ENCODE measurements at regions not wholly inside any gene's neighbourhood (a gene's known extent, or its start where the extent isn't known, plus 50 kb on each side); places are given as distances from the start of the nearest gene placed in this dataset.

DNA sequence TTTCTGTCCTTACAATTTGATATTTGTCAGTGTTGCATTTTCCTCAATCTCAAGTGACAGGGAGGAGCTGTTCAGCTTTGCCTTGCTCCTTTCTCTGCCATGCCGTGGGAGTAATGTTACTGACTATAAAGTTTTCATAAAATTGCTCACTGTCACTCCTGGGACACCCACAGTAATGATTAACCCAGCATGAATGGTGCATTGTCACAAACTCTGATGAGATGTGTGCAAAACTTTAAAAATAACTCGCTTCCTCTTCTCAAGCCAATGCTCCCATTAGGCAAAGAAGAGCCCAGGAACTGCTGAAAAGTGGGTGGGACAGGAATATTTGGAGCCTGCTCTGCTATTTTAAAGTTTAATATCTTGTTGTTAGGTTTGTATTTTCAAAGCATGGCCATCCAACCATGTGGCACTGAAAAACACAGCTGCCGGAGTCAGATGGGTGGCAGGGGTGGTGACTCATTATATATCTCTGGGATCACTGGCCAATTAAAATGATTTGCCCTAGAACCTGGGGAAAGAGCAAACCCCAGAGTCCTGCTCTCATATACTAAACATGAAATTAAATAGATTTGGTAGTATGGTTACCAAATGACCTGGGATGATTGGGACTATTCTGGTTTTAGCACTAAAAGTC, 260.1 kb downstream of the BTBD3 start:
- DNase-seq: no peak
- H3K36me3 Mint-ChIP-seq (ENCODE audit: low read depth): no peaks in the 10 kb centered on the region
- H3K27ac Mint-ChIP-seq: no peak overlapping the region
- H3K9me3 Mint-ChIP-seq: peaks cover 10% of the 10 kb centered on the region
- H3K4me3 Mint-ChIP-seq: no peak overlapping the region
- H3K27me3 Mint-ChIP-seq: no peaks in the 10 kb centered on the region
- no peaks in the 10 kb centered on the region for H3K4me1 Mint-ChIP-seq
- ChIA-PET POLR2A (no interaction called here), CTCF (no interaction called here)

GRCh38 chr20:12179692-12180091, 262.0 kb downstream of the BTBD3 start:
- no peaks in the 10 kb centered on the region for H3K27me3 Mint-ChIP-seq
- no peak for DNase-seq
- H3K4me1 Mint-ChIP-seq: no peaks in the 10 kb centered on the region
- POLR2A ChIA-PET: no interaction called here
- no peaks in the 10 kb centered on the region for H3K36me3 Mint-ChIP-seq (ENCODE audit: low read depth)
- peaks cover 4% of the 10 kb centered on the region for H3K9me3 Mint-ChIP-seq
- no peak overlapping the region for H3K27ac Mint-ChIP-seq
- no peak overlapping the region for H3K4me3 Mint-ChIP-seq
- CTCF ChIA-PET: no interaction called here

DNA sequence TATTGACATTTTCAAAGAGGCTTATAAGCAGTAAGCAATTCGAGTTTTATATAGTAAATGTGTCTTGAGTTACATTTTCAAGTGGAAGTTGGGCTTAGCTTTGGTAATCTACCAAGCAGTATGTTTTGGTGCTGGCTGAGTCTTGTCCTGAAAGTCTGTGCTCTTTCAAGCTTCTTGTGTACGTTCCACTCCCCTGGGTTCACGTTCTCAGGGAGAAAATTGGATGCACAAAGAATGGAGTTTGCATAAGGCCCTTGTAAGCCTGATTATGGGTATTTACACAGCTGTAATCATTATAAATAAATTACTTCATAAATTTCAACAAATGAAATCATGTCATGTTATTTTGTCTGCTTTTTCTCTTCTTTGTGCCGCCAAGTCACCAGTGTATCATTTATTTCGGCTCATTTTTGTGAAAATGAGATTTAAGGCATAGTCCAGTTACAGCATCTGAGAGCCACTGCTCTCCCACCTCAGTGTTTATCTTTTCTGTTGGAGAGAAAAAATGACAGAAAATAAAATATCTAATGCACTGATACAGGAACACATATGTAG, 262.5 kb downstream of the BTBD3 start:
- no peak for DNase-seq
- ChIA-PET CTCF (no interaction called here), POLR2A (no interaction called here)
- peaks cover 2% of the 10 kb centered on the region for H3K9me3 Mint-ChIP-seq
- no peaks in the 10 kb centered on the region for H3K27me3 Mint-ChIP-seq
- H3K4me1 Mint-ChIP-seq: no peaks in the 10 kb centered on the region
- H3K36me3 Mint-ChIP-seq (ENCODE audit: low read depth): no peaks in the 10 kb centered on the region
- no peak overlapping the region for H3K27ac Mint-ChIP-seq
- no peak overlapping the region for H3K4me3 Mint-ChIP-seq

DNA sequence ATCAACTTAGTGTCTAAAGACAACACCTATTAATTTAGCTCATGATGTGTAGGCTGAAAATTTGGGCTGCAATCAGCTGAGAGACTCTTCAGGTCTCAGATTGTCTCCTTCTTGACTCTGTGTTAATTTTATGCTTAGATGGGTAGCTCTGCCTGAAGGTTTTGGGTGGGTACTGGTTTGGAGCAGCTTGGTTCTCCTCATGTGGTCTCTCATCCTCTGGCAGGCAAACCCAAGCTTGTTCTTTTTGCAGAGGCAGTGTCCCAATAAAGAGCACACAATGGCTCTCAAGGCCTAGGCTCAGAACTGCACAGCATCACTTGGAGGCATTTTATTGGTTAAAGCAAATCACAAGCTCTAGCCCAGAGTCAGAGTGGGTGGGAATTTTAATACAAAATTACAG, 280.6 kb downstream of the BTBD3 start:
- H3K4me1 Mint-ChIP-seq: no peaks in the 10 kb centered on the region
- H3K4me3 Mint-ChIP-seq: no peak overlapping the region
- ChIA-PET POLR2A (no interaction called here), CTCF (no interaction called here)
- H3K27ac Mint-ChIP-seq: no peak overlapping the region
- H3K27me3 Mint-ChIP-seq: no peaks in the 10 kb centered on the region
- no peaks in the 10 kb centered on the region for H3K36me3 Mint-ChIP-seq (ENCODE audit: low read depth)
- peaks cover 13% of the 10 kb centered on the region for H3K9me3 Mint-ChIP-seq
- DNase-seq: no peak

DNA sequence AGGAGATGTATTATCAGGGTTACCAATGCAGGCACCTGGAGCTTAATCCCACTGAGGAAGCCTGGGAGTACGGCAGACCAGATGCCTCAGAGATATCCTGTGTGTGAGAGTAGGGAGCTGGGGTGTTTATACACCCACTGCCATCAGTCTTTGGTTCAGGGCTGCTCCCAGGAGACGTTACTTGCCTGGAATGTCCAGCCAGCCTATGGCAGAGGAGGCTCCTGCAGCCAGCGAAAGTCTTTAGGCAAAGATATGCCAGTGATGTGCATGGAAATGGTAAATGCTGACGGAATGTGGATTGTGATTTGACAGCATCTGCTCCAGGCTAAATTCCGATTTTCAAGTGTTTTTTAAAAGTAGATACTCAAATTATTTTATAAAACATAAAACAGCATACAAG, 282.0 kb downstream of the BTBD3 start:
- H3K27ac Mint-ChIP-seq: no peak overlapping the region
- H3K36me3 Mint-ChIP-seq (ENCODE audit: low read depth): no peaks in the 10 kb centered on the region
- no peak overlapping the region for H3K4me3 Mint-ChIP-seq
- ChIA-PET CTCF (no interaction called here), POLR2A (no interaction called here)
- no peaks in the 10 kb centered on the region for H3K27me3 Mint-ChIP-seq
- H3K4me1 Mint-ChIP-seq: no peaks in the 10 kb centered on the region
- peaks cover 10% of the 10 kb centered on the region for H3K9me3 Mint-ChIP-seq
- DNase-seq: no peak

GRCh38 chr20:12201289-12201991, 283.7 kb downstream of the BTBD3 start:
- peaks cover 5% of the 10 kb centered on the region for H3K9me3 Mint-ChIP-seq
- H3K4me1 Mint-ChIP-seq: no peaks in the 10 kb centered on the region
- H3K36me3 Mint-ChIP-seq (ENCODE audit: low read depth): no peaks in the 10 kb centered on the region
- H3K27me3 Mint-ChIP-seq: no peaks in the 10 kb centered on the region
- POLR2A ChIA-PET: no interaction called here
- no peak for DNase-seq
- no peak overlapping the region for H3K4me3 Mint-ChIP-seq
- H3K27ac Mint-ChIP-seq: no peak overlapping the region
- CTCF ChIA-PET: no interaction called here

DNA sequence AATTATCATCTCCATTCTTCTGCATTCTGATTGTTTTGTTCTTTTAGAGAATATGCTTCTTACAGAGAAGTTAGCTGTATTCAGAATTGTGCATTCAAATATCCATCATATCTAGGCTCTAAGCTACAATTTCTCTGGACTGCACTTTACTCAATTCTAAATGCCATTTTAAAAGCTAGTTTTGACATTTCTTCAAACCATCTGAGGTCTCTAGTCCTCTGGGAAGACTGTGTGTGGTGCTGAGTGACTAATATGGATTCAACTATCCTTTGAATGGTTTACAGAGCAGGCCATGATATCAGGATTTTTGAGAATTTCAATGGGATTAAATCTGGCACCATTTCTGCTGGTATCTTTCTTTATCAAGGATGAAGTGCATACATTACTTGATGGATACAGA, 285.7 kb downstream of the BTBD3 start:
- peaks cover 5% of the 10 kb centered on the region for H3K9me3 Mint-ChIP-seq
- no peaks in the 10 kb centered on the region for H3K4me1 Mint-ChIP-seq
- no peaks in the 10 kb centered on the region for H3K36me3 Mint-ChIP-seq (ENCODE audit: low read depth)
- DNase-seq: no peak
- H3K4me3 Mint-ChIP-seq: no peak overlapping the region
- no peaks in the 10 kb centered on the region for H3K27me3 Mint-ChIP-seq
- H3K27ac Mint-ChIP-seq: no peak overlapping the region
- CTCF ChIA-PET: no interaction called here
- POLR2A ChIA-PET: no interaction called here

GRCh38 chr20:12203981-12204380, 286.3 kb downstream of the BTBD3 start:
- H3K4me1 Mint-ChIP-seq: no peaks in the 10 kb centered on the region

DNA sequence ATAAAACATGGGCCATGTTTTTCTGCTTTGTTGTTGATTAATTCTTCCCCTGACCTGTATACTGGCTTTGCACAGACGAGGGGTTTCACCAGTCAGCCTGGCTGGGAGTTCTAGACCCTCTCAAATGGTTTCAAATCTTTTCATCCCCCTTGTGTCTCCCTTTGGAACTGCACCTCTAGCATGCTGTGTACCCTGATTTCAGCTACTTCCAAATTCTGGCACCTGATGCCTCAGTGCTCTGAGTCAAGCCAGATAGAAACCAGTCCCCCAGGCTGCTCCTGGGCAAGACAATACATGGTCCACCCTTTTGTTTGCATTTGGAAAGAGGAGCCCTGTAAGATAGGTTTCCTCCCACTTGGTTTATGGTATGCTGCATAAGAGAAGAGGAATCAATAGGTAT, 290.2 kb downstream of the BTBD3 start:
- Mint-ChIP-seq H3K9me3 (peaks cover 2% of the 10 kb centered on the region), H3K27me3 (no peaks in the 10 kb centered on the region), H3K4me3 (no peak overlapping the region), H3K36me3 (ENCODE audit: low read depth) (no peaks in the 10 kb centered on the region), H3K4me1 (no peaks in the 10 kb centered on the region), H3K27ac (no peak overlapping the region)
- ChIA-PET CTCF (no interaction called here), POLR2A (no interaction called here)
- DNase-seq: no peak

More at GRCh38 chr20:12203981-12204380, 286.3 kb downstream of the BTBD3 start:
- Mint-ChIP-seq H3K27ac (no peak overlapping the region), H3K36me3 (ENCODE audit: low read depth) (no peaks in the 10 kb centered on the region), H3K4me3 (no peak overlapping the region), H3K27me3 (no peaks in the 10 kb centered on the region), H3K9me3 (peaks cover 7% of the 10 kb centered on the region)
- ChIA-PET CTCF (no interaction called here), POLR2A (no interaction called here)
- DNase-seq: no peak

GRCh38 chr20:12210591-12210990, 292.9 kb downstream of the BTBD3 start:
- no peaks in the 10 kb centered on the region for H3K27me3 Mint-ChIP-seq
- no peak overlapping the region for H3K27ac Mint-ChIP-seq
- no peak for DNase-seq
- no peak overlapping the region for H3K4me3 Mint-ChIP-seq
- H3K4me1 Mint-ChIP-seq: no peaks in the 10 kb centered on the region
- H3K36me3 Mint-ChIP-seq (ENCODE audit: low read depth): no peaks in the 10 kb centered on the region
- H3K9me3 Mint-ChIP-seq: peaks cover 2% of the 10 kb centered on the region
- ChIA-PET POLR2A (no interaction called here), CTCF (no interaction called here)

GRCh38 chr20:12211361-12211760, 293.7 kb downstream of the BTBD3 start:
- ChIA-PET POLR2A (no interaction called here), CTCF (no interaction called here)
- H3K4me3 Mint-ChIP-seq: no peak overlapping the region
- H3K27me3 Mint-ChIP-seq: no peaks in the 10 kb centered on the region
- peaks cover 2% of the 10 kb centered on the region for H3K9me3 Mint-ChIP-seq
- no peaks in the 10 kb centered on the region for H3K4me1 Mint-ChIP-seq
- no peak overlapping the region for H3K27ac Mint-ChIP-seq
- H3K36me3 Mint-ChIP-seq (ENCODE audit: low read depth): no peaks in the 10 kb centered on the region
- DNase-seq: no peak

DNA sequence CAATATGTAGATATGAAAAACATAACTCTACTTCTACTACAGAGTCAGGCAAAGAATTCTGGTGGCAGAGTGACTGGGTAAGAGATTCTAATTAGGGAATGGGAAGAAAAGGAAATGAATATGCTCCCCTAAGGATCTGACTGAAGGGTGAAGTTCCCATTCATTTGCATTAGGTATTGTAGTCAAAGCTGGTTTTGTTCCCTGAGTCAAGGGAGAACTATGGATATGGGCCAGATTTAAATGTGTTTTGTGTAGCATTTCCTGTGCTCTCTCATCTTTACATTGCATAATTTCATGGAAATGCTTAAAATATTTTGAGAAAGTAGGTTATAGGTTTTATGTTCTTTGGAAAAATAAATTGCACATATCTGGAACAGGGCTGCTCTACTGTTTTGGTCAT, 299.7 kb downstream of the BTBD3 start:
- POLR2A ChIA-PET: no interaction called here
- CTCF ChIA-PET: no interaction called here
- peaks cover 3% of the 10 kb centered on the region for H3K9me3 Mint-ChIP-seq

DNA sequence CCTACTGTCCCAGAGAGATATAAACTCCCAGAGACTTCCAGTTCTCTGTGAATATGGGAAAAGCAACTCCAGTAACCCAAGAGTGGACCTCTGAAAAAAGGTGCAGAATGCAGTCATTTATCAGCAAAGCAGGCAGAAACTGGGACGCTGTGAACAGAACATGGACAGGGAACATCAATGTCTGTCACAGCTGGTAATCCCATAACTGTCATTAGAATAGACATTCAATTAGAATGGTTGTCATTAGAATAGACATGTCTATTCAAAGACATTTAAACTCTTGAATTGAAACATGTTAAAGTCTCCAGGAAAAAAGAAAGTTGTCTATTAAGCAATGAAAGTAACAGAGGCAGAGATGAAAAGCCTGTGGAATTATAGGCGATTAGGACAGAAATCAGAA, 302.1 kb downstream of the BTBD3 start:
- POLR2A ChIA-PET: no interaction called here
- no peaks in the 10 kb centered on the region for H3K36me3 Mint-ChIP-seq (ENCODE audit: low read depth)
- no peak overlapping the region for H3K27ac Mint-ChIP-seq
- H3K9me3 Mint-ChIP-seq: peaks cover 5% of the 10 kb centered on the region
- no peak for DNase-seq
- H3K4me1 Mint-ChIP-seq: no peaks in the 10 kb centered on the region
- CTCF ChIA-PET: no interaction called here
- H3K27me3 Mint-ChIP-seq: no peaks in the 10 kb centered on the region
- no peak overlapping the region for H3K4me3 Mint-ChIP-seq

More for the DNA sequence above, 299.7 kb downstream of the BTBD3 start:
- Mint-ChIP-seq H3K4me1 (no peaks in the 10 kb centered on the region), H3K4me3 (no peak overlapping the region), H3K27ac (no peak overlapping the region), H3K36me3 (ENCODE audit: low read depth) (no peaks in the 10 kb centered on the region), H3K27me3 (no peaks in the 10 kb centered on the region)
- no peak for DNase-seq

GRCh38 chr20:12223057-12223456, 305.4 kb downstream of the BTBD3 start:
- Mint-ChIP-seq H3K4me1 (no peaks in the 10 kb centered on the region), H3K27me3 (no peaks in the 10 kb centered on the region), H3K4me3 (no peak overlapping the region), H3K27ac (no peak overlapping the region), H3K36me3 (ENCODE audit: low read depth) (no peaks in the 10 kb centered on the region), H3K9me3 (peaks cover 9% of the 10 kb centered on the region)
- DNase-seq: no peak
- ChIA-PET POLR2A (no interaction called here), CTCF (no interaction called here)

Measured in activated CD4-positive, alpha-beta memory T cell treated with anti-CD3 and anti-CD28 coated beads, Interleukin-2, amount 10 ng/mL, durations not matched to agents 7 days and 5 days (primary cell).